Fibroblast of the conjunctiva (primary cell): ENCODE measurements at regions not wholly inside any gene's neighbourhood (a gene's known extent, or its start where the extent isn't known, plus 50 kb on each side); places are given as distances from the start of the nearest gene placed in this dataset.
"Not testable (repeated sequence)": the region's sequence is repeated elsewhere in the genome, so short reads cannot be mapped to it uniquely, and the experiment has no call there.

ENCODE experiments used
- DNase-seq: peaks from one replicate; pipeline ENCODE4 v3.0.0-alpha.2; 2010; ENCODE audit warnings: low read depth

DNA sequence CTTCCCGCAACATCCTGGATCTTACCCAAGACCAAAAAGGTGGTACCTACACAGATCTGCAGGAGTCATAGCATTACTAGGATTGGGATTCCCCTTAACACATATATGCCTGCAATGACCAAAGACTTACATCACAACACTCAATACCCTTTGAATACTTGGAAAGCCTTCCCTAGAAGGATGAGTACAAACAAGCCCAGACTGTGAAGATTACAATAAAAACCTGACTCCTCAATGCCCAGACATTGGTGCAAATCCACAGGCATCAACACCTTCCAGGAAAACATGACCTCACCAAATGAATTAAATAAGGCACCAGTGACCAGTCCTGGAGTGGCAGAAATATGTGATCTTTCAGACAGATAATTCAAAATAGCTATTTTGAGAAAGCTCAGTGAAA is 326.8 kb downstream of the TBL1XR1 start:
- no peak for DNase-seq

DNA sequence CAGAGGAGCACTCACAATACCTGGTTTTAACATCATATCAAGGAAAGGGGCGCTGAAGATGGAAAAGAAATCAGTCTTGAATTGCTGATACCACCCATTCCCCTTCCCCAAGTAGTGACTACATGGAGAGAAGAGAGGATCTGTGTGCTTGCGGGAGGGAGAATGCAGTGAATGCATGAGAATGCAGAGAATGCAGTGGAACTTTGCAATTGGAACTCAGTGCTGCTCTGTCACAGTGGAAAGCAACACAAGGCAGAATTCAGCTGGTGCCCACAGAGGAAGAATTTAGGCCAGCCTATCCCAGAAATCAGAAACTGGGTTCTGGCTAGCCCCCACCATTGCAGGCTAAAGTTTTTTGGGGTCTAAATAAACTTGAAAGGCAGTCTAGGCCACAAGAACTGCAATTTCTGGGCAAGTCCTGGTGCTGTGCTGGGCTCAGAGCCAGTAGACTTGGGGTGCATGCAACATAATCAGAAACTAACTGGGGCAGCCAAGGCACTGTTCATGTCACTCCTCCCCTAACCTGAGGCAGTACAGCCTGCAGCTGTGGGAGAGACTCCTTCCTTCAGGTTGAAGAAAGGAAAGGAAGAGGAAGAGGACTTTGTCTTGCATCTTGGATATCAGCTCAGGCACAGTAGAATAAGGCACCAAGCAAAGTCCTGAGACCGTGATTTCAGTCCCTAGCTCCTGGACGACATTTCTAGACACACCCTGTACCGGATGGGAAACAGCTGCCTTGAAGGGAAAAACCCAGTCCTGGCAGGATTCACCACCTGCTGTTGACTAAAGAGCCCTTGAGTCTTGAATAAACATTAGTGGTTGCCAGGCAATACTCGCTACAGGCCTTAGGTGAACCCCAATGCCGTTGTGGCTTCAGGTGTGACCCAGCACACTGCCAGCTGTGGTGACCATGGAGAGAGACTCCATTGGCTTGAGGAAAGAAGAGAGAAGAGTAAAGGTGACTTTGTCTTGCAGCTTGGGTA is 329.3 kb downstream of the TBL1XR1 start:
- DNase-seq = no peak

DNA sequence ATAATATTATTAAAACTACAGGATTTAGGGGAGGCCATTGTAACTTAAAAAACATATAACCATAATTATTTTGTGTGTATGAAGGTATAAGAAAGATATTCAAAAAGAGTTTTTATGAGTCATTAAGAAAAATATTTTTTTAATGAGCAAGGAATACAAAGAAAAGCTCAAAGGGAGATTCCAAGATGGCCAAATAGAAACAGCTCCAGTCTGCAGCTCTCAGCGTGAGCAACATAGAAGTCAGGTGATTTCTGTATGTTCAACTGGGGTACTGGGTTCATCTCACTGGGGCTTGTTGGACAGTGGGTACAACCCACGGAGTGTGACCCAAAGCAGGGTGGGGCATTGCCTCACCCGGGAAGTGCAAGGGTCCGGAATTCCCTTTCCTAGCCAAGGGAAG is 336.1 kb downstream of the TBL1XR1 start:
- no peak for DNase-seq

DNA sequence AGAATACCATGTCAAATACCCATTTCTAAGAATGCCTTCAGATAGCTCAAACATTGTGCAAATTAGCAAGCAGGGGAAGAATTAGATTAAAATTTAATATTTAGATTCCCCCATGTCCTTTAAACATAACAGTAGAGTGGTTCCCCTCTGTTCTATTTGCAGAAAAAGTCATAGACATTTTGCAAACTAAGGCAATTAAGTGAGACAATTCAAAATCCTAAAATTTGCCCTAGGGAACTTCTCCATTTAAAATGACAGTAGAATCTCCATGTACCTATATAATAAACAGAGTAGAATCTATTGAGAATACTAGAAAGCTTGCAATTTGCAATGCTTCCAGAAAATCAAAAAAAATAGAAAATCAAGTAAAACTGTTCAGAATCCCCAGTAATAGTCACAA is 340.6 kb downstream of the TBL1XR1 start:
- DNase-seq = no peak

DNA sequence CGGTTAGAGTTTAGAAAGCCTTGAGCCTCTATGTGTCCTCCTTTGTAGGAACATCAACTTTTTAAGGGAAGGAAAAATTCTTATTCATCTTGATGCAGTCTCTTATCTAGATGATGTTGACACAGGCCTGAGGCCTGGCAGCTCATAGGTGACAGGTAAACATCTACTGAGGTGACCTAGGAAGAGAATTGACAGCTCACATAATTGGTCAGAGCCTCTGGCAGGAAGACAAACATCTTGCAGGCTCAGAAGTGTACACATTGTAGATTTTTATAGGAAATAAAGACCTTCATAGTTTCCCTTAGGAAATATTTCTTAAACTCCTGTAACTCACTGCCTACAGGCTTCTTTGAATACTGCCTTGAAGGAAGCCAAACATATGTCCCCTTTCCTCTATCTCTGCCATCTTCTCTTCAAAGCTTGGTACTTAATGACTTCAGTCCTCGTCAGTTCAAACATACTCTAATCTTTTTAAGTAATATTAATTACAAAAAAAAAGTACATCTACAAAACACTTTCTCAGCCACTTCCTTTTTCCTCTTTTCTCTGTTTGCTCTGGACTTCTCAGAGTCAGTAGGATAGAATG is 341.3 kb downstream of the TBL1XR1 start:
- no peak for DNase-seq

DNA sequence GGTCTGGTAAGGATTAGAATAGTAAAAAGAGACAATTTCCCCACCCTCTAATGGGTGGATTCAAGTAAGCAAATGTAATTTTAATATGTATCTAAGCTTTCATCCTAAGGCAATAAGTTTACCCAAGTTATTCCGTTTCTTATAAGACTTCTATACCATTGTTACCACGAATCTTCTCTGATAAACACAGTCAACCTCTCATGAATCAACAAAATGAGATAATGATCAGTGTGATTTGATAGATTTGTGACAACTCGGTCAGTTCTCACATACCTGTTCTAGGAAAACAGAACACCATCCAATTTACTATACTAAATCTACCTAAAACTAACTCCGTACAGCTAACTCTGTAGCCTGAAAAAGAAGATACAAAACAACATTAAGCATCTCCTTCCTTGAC is 342.1 kb downstream of the TBL1XR1 start:
- no peak for DNase-seq

DNA sequence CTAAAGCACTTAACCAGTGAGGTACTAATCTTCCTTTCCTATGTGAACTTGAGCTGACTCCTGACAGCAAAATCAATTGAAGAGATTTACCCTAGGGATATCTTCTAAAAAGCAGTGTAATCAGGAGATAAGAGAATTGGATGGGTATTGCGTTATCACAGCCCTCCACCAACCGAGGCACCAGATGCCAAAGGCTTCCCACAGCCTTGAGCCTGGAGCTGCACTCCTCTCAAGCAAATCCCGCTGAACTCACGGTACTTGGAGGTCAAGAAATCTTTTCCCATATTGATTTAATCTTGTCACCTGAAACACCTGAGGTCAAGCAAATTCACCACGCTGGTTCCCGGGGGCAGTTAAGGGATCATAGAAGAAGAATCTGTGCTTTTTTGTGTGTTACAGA is 346.8 kb downstream of the TBL1XR1 start:
- DNase-seq = no peak

DNA sequence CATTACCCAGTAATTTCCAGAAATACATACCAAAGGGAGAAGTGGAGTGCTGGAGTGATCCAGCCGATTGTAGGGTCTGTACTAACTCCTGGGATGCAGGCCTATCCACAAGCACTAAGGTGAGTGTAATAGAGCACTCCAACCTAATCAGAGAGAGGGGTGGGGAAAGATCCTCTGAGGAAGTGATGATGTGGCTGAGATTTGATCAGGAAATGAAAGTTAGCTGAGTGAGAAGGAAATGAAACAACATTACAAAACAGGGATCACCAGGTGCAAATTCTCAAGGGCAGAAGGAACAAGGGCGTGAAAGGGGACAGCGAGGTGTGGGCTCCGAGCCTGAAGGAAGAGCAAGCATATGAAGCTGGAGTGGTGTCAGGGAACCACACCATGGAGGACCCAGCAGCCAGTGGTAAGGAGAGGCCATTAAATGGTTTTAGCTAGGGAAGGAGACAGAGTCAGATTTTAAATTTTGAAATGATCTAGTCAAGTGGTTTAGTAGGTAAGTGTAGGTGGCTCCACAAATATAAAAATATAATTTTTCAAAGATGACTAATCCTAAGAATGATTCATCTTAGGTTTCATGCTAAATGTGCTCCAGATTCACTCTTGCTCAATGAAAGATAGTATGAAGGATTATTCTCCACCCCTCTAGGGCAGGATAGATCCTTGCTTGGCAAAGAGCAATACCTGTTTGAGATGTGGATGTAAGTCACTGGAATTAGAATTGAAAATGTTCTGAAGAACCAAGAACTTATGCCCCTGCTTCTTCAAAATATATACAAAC is 348.7 kb downstream of the TBL1XR1 start:
- no peak for DNase-seq

DNA sequence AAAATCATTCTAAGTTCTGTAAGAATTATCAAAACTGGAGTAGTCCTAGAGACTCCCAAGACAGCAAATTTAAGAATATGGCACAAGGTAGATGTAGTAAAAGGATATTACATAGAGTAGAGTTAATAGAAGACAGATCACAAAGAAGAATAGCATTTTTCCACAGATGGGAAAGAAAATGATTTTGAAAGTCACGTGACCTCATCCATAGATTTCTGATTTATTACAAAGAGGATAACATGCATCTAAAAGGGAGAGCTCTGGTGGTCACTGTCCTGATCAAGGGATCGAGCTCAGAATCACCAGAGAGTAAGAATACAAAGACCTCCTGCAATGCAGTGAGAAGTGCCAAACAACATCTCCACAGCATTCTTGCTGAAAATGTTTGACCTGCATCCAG is 354.4 kb downstream of the TBL1XR1 start:
- DNase-seq = no peak

DNA sequence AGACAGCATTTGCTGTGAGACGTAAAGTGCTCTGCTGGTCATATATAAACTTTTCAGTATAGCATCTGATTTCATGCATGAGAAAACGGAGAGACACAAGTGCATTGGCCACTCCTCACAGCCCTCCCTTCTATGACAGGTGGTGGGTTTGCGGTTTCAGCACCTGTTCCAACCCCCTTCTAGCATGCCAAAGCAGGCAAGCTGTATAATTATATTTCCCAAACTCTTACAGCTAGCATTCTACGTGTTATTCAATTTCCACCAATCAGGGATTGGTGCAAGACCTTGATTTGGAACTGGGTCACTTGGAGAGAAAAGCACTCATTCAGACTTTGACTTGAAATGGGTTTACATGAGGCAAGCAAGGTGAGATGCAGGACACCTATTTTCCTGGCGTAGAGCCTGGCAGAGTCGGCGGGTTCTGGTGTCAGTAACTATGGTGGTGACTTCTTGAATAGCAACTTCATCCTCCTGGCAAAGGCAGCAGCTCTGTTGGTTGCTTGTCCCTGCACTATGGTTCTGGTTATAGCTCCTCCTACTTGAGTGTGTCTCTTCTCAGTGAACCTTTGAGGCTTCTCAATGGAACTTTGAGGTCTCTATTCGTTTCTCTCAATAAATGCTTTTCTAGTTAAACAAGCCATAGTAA is 356.5 kb downstream of the TBL1XR1 start:
- no peak for DNase-seq

DNA sequence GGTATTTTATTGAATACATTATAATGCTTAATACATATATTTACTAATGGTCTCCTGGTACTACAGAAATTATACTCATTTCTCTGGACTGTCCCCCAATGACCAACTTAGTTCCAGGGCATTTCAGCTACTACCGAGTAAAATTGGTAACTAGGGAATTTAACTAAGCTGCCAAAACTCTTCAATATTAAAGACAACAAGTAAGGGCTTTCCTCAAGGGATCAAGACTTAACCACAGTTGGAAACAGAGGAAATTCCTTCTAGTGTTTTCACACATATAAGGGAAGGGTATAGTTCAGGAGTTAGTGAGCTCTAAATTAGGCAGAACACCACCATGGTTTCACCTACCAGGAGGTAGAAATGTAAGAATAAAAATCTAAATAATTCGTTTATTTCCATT is 357.4 kb downstream of the TBL1XR1 start:
- no peak for DNase-seq

DNA sequence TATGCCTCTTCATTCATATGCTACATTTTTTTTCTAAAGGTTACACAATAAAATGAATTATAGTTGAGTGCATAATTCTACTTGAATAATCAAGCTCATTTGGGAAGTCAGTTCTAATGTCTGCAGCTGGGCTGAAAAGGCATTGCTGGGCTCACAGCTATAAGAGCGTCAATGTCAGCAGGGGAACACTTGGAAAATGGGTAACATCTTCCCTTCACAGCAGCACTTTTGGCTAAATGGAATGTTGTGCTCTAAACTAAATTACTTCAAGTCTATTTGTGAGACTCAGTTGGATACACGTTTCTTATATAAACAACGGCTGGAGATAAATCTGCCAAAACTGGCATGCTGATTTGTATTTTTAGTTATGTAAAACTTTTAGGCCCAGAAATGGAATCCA is 357.8 kb downstream of the TBL1XR1 start:
- DNase-seq = no peak

DNA sequence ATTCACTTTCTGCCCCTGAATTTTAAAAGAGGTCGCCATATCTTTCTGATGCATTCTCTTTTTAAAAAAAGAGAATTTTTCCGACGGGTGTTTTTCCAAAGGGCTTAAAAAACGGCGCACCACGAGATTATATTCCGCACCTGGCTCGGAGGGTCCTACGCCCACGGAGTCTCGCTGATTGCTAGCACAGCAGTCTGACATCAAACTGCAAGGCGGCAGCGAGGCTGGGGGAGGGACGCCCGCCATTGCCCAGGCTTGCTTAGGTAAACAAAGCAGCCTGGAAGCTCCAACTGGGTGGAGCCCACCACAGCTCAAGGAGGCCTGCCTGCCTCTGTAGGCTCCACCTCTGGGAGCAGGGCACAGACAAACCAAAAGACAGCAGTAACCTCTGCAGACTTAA is 370.0 kb downstream of the TBL1XR1 start:
- DNase-seq = not testable (repeated sequence)

DNA sequence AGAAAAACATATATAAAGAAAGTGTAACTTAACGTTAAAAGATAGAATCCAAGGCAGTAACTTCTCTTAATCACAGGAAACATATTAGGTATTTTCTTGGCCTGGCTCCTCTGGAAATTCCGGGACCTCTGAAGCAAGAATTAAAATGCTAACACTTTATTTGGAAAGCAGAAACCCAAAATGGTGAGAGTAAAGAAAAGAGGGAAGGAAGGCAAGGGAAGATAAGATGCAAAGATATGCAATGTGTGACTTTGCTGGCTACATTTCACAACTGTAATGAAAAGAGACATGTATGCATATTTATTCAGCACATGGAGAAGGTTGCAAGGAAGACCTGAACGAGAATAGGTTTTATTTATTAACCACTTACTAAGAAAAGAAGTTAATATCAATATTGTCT is 372.5 kb downstream of the TBL1XR1 start:
- no peak for DNase-seq

DNA sequence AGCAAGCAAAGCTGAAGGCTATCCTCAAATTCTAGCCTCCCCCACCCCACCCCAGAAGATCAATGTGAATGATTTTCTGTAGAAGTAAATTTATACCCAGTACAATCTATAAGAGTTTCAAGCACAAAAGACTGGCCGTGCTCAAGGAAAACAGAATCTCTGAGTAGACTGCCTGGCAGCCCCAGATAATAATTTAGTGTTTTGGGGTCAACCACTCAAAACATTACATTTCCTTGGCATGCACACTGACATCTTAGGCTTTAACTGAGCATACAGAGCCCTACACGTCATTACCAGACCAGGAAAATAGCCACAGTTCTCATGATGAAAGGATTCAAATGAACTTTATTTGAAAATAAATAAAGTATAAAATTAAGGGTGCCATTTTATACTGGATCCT is 376.5 kb downstream of the TBL1XR1 start:
- DNase-seq = no peak

DNA sequence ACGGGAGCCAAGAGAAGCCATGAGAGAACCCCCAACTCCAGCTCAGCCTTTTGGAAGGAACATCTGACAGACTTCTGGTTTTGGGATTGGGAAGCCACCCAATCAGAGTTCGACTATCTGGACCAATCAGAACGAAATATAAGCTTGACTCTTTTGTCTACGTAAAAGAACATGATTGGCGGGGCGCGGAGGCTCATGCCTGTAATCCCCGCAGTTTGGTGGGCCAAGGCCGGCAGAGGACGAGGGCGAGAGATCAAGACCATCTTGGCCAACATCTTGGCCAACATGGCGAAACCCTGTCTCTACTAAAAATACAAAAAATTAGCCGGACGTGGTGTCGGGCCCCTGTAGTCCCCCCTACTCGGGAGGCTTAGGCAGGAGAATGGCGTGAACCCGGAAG is 380.3 kb downstream of the TBL1XR1 start:
- DNase-seq = no peak

DNA sequence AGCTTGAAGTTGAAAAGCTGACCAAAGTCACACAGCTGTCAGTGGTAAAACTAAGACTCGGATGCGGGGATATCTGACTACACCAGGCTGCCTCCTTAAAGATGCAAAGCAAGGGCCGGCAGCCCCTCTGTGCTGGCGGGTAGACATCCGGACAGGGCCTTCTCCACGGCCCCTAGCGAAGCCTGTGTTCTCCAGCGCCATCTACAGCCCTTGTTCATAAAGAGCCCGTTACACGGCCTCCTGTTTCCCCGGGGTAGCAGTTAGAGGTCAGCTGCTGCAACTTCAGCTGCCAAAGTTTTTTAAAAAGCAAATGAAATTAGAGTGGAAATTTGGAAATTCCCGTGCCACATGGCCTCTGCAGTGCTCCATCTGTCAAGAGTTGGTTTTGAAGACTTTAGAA is 383.0 kb downstream of the TBL1XR1 start:
- no peak for DNase-seq

DNA sequence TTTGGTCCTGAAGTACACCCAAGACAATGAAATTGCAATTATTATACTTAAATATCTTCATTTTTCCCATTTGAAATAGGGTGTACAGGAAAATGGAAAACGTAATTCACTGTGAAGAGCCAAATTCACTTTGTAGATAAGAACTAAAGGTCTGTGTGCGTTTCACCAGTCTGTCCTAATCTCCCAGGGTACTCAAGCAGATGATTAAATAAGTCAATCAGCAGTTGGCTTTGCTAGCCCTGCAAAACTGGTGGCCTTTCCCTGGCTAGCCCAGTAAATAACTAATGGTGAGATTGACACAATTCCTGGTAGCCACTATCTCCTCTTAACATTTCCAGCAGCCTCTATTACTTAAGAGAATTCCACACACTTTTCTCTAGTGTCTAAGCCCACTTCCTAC is 389.3 kb downstream of the TBL1XR1 start:
- DNase-seq = no peak

DNA sequence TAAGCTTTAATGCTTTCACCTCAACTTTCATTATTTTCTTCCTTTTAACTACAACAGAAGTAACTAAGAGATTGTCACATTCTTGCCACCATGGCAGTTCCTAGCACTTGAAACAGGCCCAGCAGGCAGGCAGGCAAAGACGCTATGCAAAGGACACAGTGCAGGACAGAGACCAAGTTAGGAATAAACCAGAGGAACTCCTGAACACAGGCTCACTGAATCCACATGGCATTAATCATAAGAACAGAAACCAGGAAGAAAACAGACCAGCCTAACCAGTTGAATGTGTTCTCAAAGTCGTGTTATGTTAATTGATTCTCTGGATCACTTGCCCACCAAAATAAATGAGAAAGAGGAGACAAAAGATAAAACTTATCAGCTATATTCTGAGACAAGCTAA is 397.6 kb downstream of the TBL1XR1 start:
- DNase-seq = no peak

DNA sequence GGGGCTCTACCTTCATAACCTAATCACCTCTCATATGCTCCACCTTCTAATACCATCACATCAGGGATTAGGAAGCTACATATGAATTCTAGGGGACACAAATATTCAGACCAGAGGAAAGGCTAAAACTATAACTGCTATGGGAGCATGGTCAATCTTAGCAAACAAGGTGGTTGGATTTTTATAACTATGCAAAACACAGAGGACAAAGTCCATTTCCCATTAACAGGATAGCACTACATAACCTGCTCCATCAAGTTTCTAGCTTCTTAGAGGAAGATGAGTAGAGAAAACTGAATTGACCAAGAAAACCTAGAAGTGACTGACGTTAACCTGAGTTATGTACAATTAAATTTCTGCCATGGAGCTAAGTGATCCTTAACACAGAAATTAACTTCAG is 398.6 kb downstream of the TBL1XR1 start:
- DNase-seq = no peak

DNA sequence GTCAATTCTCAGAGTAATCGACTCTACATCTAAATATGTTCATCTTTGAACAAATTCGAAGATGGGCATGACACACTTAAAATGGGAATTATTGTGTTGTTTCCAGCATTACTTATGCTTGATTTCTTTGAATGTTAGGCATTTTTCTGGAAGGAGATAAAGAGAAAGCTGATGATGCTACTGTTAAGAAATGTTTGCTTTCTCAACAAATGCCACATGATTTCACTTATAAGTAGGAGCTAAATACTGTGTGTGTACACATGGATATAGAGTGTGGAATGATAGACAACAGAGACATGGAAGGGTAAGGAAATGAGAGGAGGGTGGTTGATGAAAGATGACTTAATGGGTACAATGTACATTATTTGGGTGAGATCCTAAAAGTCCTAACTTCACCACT is 400.9 kb downstream of the TBL1XR1 start:
- DNase-seq = peak; percentile 0

DNA sequence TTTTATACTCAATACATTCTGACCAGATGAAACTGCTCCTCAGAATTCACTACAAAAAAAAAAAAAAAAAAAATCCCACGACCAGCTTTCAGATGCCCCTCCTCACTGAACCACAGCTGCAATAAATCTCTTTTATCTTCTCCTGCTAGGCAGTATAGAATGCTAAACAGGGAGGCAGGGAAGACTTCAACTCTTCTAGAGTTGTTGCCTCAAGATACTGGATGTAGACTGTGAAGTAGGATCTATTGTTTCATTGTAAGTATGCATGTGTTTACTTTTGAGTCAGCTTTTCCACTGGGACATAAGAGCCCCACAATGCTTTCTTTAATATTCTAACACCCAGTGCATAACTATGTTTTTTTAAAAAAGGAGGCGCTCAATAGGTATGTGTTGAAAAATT is 401.4 kb downstream of the TBL1XR1 start:
- DNase-seq = no peak
